Neural crest cell (in vitro differentiated cells): ENCODE measurements at regions not wholly inside any gene's neighbourhood (a gene's known extent, or its start where the extent isn't known, plus 50 kb on each side); places are given as distances from the start of the nearest gene placed in this dataset.

Experiments used
- DNase-seq: peaks from one replicate; pipeline ENCODE4 v3.0.0; 2021; ENCODE audit warnings: low read depth, mixed read lengths, low spot score
- H3K27ac Mint-ChIP-seq: one replicate; pipeline ENCODE4 v1.8.0; 2021; ENCODE audit warnings: mild to moderate bottlenecking, mixed read lengths; ENCODE audit not compliant: unreplicated experiment
- H3K27me3 Mint-ChIP-seq: 2 replicates; pipeline ENCODE4 v1.8.0; 2021; ENCODE audit warnings: low read depth, mild to moderate bottlenecking, mixed read lengths
- H3K36me3 Mint-ChIP-seq: 2 replicates; pipeline ENCODE4 v1.8.0; 2021; ENCODE audit warnings: low read depth, mild to moderate bottlenecking, mixed read lengths
- H3K4me1 Mint-ChIP-seq: 2 replicates; pipeline ENCODE4 v1.8.0; 2021; ENCODE audit warnings: mixed read lengths
- H3K4me3 Mint-ChIP-seq: one replicate; pipeline ENCODE4 v1.8.0; 2021; ENCODE audit warnings: mild to moderate bottlenecking, mixed read lengths
- H3K9me3 Mint-ChIP-seq: 2 replicates; pipeline ENCODE4 v1.8.0; 2021; ENCODE audit warnings: mixed read lengths
- TF ChIP-seq, protein P1 (sequence below): fragments of 200-600 bp; sonication (generic); conservative IDR thresholded peaks from 2 replicates; pipeline ENCODE4 v1.5.0; 2021; ENCODE audit warnings: antibody characterized with exemption, mild to moderate bottlenecking

DNA sequence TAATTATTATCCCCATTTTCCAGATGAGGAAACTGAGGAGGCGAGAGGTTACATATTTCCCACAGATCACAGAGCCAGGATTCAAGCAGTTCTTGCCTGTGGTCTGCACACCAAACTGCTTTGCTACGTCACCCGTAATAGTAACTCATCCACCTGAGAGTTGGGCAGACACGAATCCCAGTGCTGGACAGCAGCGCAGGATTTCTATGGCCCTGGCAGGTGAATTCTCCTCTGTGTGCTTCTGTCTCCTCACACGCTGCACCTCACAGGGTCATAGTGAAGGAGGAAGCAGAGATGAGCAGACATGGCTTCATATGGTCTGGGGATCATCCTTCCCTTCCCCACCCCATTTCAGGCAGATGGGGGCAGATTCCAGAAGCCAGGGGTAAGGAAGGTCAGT is 127.0 kb upstream of the LRFN2 start:
- Mint-ChIP-seq H3K27ac (no peak overlapping the region), H3K27me3 (no peaks in the 10 kb centered on the region), H3K4me1 (peaks cover 15% of the 10 kb centered on the region), H3K9me3 (no peaks in the 10 kb centered on the region), H3K36me3 (no peaks in the 10 kb centered on the region), H3K4me3 (no peak overlapping the region)
- TF ChIP-seq, protein P1, sequence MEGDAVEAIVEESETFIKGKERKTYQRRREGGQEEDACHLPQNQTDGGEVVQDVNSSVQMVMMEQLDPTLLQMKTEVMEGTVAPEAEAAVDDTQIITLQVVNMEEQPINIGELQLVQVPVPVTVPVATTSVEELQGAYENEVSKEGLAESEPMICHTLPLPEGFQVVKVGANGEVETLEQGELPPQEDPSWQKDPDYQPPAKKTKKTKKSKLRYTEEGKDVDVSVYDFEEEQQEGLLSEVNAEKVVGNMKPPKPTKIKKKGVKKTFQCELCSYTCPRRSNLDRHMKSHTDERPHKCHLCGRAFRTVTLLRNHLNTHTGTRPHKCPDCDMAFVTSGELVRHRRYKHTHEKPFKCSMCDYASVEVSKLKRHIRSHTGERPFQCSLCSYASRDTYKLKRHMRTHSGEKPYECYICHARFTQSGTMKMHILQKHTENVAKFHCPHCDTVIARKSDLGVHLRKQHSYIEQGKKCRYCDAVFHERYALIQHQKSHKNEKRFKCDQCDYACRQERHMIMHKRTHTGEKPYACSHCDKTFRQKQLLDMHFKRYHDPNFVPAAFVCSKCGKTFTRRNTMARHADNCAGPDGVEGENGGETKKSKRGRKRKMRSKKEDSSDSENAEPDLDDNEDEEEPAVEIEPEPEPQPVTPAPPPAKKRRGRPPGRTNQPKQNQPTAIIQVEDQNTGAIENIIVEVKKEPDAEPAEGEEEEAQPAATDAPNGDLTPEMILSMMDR, result no peak
- DNase-seq, result no peak

- H3K4me3 Mint-ChIP-seq, result no peak overlapping the region
- no peaks in the 10 kb centered on the region for H3K36me3 Mint-ChIP-seq
- H3K27me3 Mint-ChIP-seq, result no peaks in the 10 kb centered on the region
- no peaks in the 10 kb centered on the region for H3K9me3 Mint-ChIP-seq
- peaks cover 11% of the 10 kb centered on the region for H3K4me1 Mint-ChIP-seq
- TF ChIP-seq, protein P1, result no peak
- no peak for DNase-seq
- no peak overlapping the region for H3K27ac Mint-ChIP-seq
Measured at GRCh38 chr6:40713002-40713719, 126.0 kb upstream of the LRFN2 start.

GRCh38 chr6:40710626-40711330 is 123.6 kb upstream of the LRFN2 start:
- peaks cover 30% of the 10 kb centered on the region for H3K4me1 Mint-ChIP-seq
- no peak overlapping the region for H3K27ac Mint-ChIP-seq
- TF ChIP-seq, protein P1, result no peak
- no peaks in the 10 kb centered on the region for H3K27me3 Mint-ChIP-seq
- H3K9me3 Mint-ChIP-seq, result peaks cover 5% of the 10 kb centered on the region
- H3K36me3 Mint-ChIP-seq, result peaks cover 5% of the 10 kb centered on the region
- no peak for DNase-seq
- H3K4me3 Mint-ChIP-seq, result no peak overlapping the region

DNA sequence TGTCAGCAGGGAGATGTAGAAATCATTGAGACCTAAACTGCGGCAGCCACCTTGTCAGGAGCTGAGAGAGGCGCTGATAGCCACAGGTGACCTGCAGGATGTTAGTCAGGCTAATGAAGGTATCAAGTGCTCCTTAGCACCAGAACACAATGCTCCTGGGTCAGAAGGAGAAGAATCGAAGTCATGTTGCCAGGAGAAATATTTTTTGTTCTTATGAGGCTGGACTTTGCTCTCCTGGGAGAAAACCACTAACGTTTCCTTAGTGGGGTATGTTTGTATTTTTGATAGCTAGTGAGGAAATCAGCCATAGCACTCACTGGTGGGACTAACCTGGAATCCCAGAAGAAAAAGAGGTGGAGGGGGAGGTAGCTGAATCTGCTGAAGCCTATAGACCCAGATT is 120.9 kb upstream of the LRFN2 start:
- DNase-seq, result no peak
- Mint-ChIP-seq H3K36me3 (peaks cover 5% of the 10 kb centered on the region), H3K4me3 (no peak overlapping the region), H3K27me3 (no peaks in the 10 kb centered on the region), H3K27ac (no peak overlapping the region), H3K4me1 (peaks cover 38% of the 10 kb centered on the region), H3K9me3 (peaks cover 5% of the 10 kb centered on the region)
- TF ChIP-seq, protein P1, result no peak

GRCh38 chr6:40706178-40706577 is 119.0 kb upstream of the LRFN2 start:
- peaks cover 7% of the 10 kb centered on the region for H3K9me3 Mint-ChIP-seq
- H3K36me3 Mint-ChIP-seq, result peaks cover 5% of the 10 kb centered on the region
- no peak for DNase-seq
- H3K4me3 Mint-ChIP-seq, result peak overlapping the region; percentile 24
- peaks cover 38% of the 10 kb centered on the region for H3K4me1 Mint-ChIP-seq
- peak overlapping the region; percentile 94 for H3K27ac Mint-ChIP-seq
- TF ChIP-seq, protein P1, result no peak
- peaks cover 2% of the 10 kb centered on the region for H3K27me3 Mint-ChIP-seq
